HCT116 (cell line): ENCODE measurements at regions not wholly inside any gene's neighbourhood (a gene's known extent, or its start where the extent isn't known, plus 50 kb on each side); places are given as distances from the start of the nearest gene placed in this dataset.

ENCODE experiments used
- ATAC-seq: fragments of 200-7000 bp; cut with Tn5 transposase; 2 replicates; pipeline ENCODE4 v1.9.1; 2020; ENCODE audit warnings: mild to moderate bottlenecking, moderate library complexity
- BruUV-seq: library from RNA; stranded (reverse); fragments of 400-500 nt; replicated peaks from 2 replicates; lab custom pipeline; 2021; lab: Mats Ljungman, UMichigan
- CTCF ChIA-PET: fragments of 300-600 bp; sonication (Branson Sonifier 250); formaldehyde crosslinking; loops from one replicate; lab custom pipeline; 2021; ENCODE audit warnings: antibody characterized with exemption; lab: Charles Lee
- POLR2A ChIA-PET: fragments of 300-600, 350-600 bp; sonication (Branson Sonifier 250); formaldehyde crosslinking; loops from one replicate; lab custom pipeline; 2021; ENCODE audit warnings: antibody characterized with exemption; lab: Charles Lee
- RAD21 ChIA-PET, 2 experiments: fragments of 300-600 bp; sonication (Branson Sonifier 250); formaldehyde crosslinking; loops; one replicate each; lab custom pipeline; 2023; ENCODE audit warnings: low total read pairs in 2 of 2; ENCODE audit not compliant: uncharacterized antibody in 2 of 2, unreplicated experiment in 2 of 2, low non-redundant PET in 1 of 2; lab: Charles Lee
- DNase-seq: peaks from one replicate; pipeline ENCODE4 v3.0.0-alpha.2; 2010; ENCODE audit warnings: low read depth, low spot score
- H2AFZ ChIP-seq: fragments of 200-600 bp; shearing (Covaris generic), sonication (generic); 2 replicates; pipeline ENCODE4 v1.6.1; 2017; ENCODE audit warnings: low read depth, mixed run types, mixed read lengths, antibody characterized with exemption, low read length; ENCODE audit not compliant: poor library complexity, severe bottlenecking
- H3K27ac ChIP-seq: 2 replicates; pipeline ENCODE4 v1.5.1; 2012; ENCODE audit warnings: low read depth, low read length
- H3K27me3 ChIP-seq: fragments of 200-600 bp; sonication (generic); 2 replicates; pipeline ENCODE4 v1.6.1; 2016; ENCODE audit warnings: mixed run types, low read length, mixed read lengths; ENCODE audit not compliant: insufficient read depth
- H3K36me3 ChIP-seq, 2 experiments: fragments of 200-500 bp in 1 of 2; fragments of 200-600 bp in 1 of 2; sonication (Bioruptor generic) in 1 of 2; sonication (generic) in 1 of 2; 2 replicates each; pipeline versions ENCODE4 v1.5.1 to v1.6.1; 2014 to 2016; ENCODE audit warnings: low read length in 2 of 2, inconsistent platforms in 1 of 2, mixed read lengths in 1 of 2, mixed run types in 1 of 2; ENCODE audit not compliant: insufficient read depth in 2 of 2, control insufficient read depth in 1 of 2
- H3K4me1 ChIP-seq, 2 experiments: fragments of 200-600 bp in 1 of 2; sonication (generic) in 1 of 2; 2 replicates each; pipeline versions ENCODE4 v1.5.1 to v1.6.1; 2012 to 2017; ENCODE audit warnings: low read length in 2 of 2, inconsistent platforms in 1 of 2, mild to moderate bottlenecking in 1 of 2, mixed read lengths in 1 of 2, mixed run types in 1 of 2, moderate library complexity in 1 of 2; ENCODE audit not compliant: insufficient read depth in 2 of 2, control insufficient read depth in 1 of 2
- H3K4me2 ChIP-seq: fragments of 200-600 bp; sonication (generic); 2 replicates; pipeline ENCODE4 v1.6.1; 2017; ENCODE audit warnings: mixed run types, low read length, mixed read lengths
- H3K4me3 ChIP-seq, 2 experiments: fragments of 200-600 bp in 1 of 2; sonication (generic) in 1 of 2; replicated peaks in 1 of 2; 2 replicates each; pipeline ENCODE4 v1.5.1; 2011 to 2016; ENCODE audit warnings: low read length in 2 of 2, control low read depth in 1 of 2, low read depth in 1 of 2, mild to moderate bottlenecking in 1 of 2, mixed read lengths in 1 of 2, mixed run types in 1 of 2
- H3K79me2 ChIP-seq: fragments of 200-600 bp; sonication (generic); 2 replicates; pipeline ENCODE4 v1.6.1; 2017; ENCODE audit warnings: mild to moderate bottlenecking, mixed run types, low read length, moderate library complexity, mixed read lengths; ENCODE audit not compliant: insufficient read depth
- H3K9ac ChIP-seq: fragments of 200-600 bp; sonication (generic); 2 replicates; pipeline ENCODE4 v1.6.1; 2016; ENCODE audit warnings: low read length, mixed read lengths
- H3K9me2 ChIP-seq: fragments of 200-600 bp; sonication (generic), shearing (Covaris generic); 2 replicates; pipeline ENCODE4 v1.6.1; 2017; ENCODE audit warnings: mixed run types, mild to moderate bottlenecking, moderate library complexity; ENCODE audit not compliant: insufficient read depth
- H3K9me3 ChIP-seq, 2 experiments: fragments of 200-500 bp in 1 of 2; fragments of 200-600 bp in 1 of 2; sonication (Bioruptor generic) in 1 of 2; sonication (generic) in 1 of 2; 2 replicates each; pipeline ENCODE4 v1.6.1; 2014 to 2017; ENCODE audit warnings: low read length in 2 of 2, mixed read lengths in 2 of 2, inconsistent platforms in 1 of 2, low read depth in 1 of 2, mild to moderate bottlenecking in 1 of 2, mixed run types in 1 of 2, moderate library complexity in 1 of 2; ENCODE audit not compliant: control insufficient read depth in 1 of 2, insufficient read depth in 1 of 2
- H4K20me1 ChIP-seq: fragments of 200-600 bp; sonication (generic), shearing (Covaris generic); 2 replicates; pipeline ENCODE4 v1.6.1; 2017; ENCODE audit warnings: mixed run types, mild to moderate bottlenecking, moderate library complexity; ENCODE audit not compliant: insufficient read depth
- CBX3 ChIP-seq: IDR thresholded peaks from 2 replicates; pipeline ENCODE4 v1.6.1; 2012; ENCODE audit warnings: low read depth
- CEBPB ChIP-seq: IDR thresholded peaks from 2 replicates; pipeline ENCODE4 v1.6.1; 2012; ENCODE audit warnings: low read depth
- EGR1 ChIP-seq: IDR thresholded peaks from 2 replicates; pipeline ENCODE4 v1.6.1; 2012; ENCODE audit warnings: low read depth
- EZH2 ChIP-seq: fragments of 200-600 bp; sonication (generic); IDR thresholded peaks from 2 replicates; pipeline ENCODE4 v1.6.1; 2017; ENCODE audit warnings: antibody characterized with exemption, mixed run types
- EZH2phosphoT487 ChIP-seq: fragments of 200-600 bp; IDR thresholded peaks from 2 replicates; pipeline ENCODE4 v1.6.1; 2018; ENCODE audit warnings: antibody characterized with exemption, borderline replicate concordance
- POLR2AphosphoS5 ChIP-seq: IDR thresholded peaks from 2 replicates; pipeline ENCODE4 v1.6.1; 2011; ENCODE audit warnings: mild to moderate bottlenecking, low read depth, low read length, moderate library complexity
- SRF ChIP-seq: IDR thresholded peaks from 2 replicates; pipeline ENCODE4 v1.6.1; 2012; ENCODE audit warnings: low read depth
- YY1 ChIP-seq: IDR thresholded peaks from 2 replicates; pipeline ENCODE4 v1.6.1; 2011; ENCODE audit warnings: low read length, low read depth, moderate library complexity, mild to moderate bottlenecking; ENCODE audit not compliant: insufficient replicate concordance; ENCODE audit errors: extremely low read depth
- ZNF274 ChIP-seq: fragments of 200-500 bp; sonication (Bioruptor generic); IDR thresholded peaks from 2 replicates; pipeline ENCODE4 v1.6.1; 2014; ENCODE audit warnings: mild to moderate bottlenecking, low read depth, low read length, inconsistent platforms
- intact Hi-C: fragments of 100-400 bp; cut with micrococcal nuclease; formaldehyde crosslinking; loops from 2 replicates; pipeline ENCODE4 v1.10.0; 2022
- TF ChIP-seq, protein P1 (sequence below): IDR thresholded peaks from 2 replicates; pipeline ENCODE4 v1.6.1; 2011; ENCODE audit warnings: mild to moderate bottlenecking, low read length, moderate library complexity; ENCODE audit not compliant: insufficient replicate concordance; ENCODE audit errors: extremely low read depth

DNA sequence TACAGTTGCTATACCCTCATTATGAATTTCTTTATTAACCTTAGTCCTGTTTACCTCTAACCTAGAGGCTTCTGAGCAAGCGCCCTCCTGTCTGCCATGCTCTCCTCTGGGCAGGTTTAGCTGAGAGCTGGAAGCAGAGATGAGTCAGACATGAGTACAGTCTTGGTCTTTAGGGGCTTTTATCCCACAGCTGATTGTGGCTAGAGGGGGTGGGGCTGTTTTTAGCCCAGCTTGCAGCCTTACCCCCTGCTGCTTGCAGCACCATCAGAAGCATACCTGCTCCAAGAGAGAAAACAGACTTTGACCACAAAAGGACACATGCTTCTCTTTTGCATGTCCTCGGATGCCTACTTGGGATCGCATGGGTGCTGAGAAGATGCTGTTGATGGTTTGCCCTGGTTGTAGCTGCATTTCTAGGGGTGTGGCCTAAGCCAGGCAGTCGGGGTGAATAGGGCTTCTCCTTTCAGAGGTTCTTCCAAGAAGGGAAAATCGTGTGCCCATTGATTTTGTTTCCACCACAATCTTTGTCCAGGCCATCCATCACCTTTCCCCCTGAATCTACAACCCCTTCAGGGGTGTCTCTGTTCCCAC, 115.0 kb upstream of the LGALSL start:
- TF ChIP-seq POLR2AphosphoS5 (no peak), SRF (no peak)
- peaks cover 0 to 8% of the 10 kb centered on the region in 2 experiments; a peak in 2 of 4 replicates for H3K4me1 ChIP-seq
- POLR2A ChIA-PET: no interaction called here
- H3K27ac ChIP-seq: no peak overlapping the region
- DNase-seq (no peak), ATAC-seq (peak; percentile 63)
- no peak overlapping the region for H3K4me3 ChIP-seq
- no peak overlapping the region for H2AFZ ChIP-seq
- H3K9me2 ChIP-seq: no peaks in the 10 kb centered on the region
- intact Hi-C loops: loop anchor here (10.0 kb wide), 1 partner anchor 1236 kb away; no protein-coding TSS in a partner anchor
- no peaks in the 10 kb centered on the region for H4K20me1 ChIP-seq
- CTCF ChIA-PET: no interaction called here
- no TSS peak for BruUV-seq
- H3K79me2 ChIP-seq: no peaks in the 10 kb centered on the region
- no peaks in the 10 kb centered on the region for H3K27me3 ChIP-seq
- no peak overlapping the region for H3K9ac ChIP-seq
- RAD21 ChIA-PET: no interaction called here
- no peaks in the 10 kb centered on the region for H3K9me3 ChIP-seq
- H3K36me3 ChIP-seq: no peaks in the 10 kb centered on the region
- H3K4me2 ChIP-seq: no peak overlapping the region

- no TSS peak for BruUV-seq
- Histone ChIP-seq H3K4me1 (peaks cover 0 to 8% of the 10 kb centered on the region in 2 experiments; a peak in 2 of 4 replicates), H3K27me3 (no peaks in the 10 kb centered on the region), H2AFZ (no peak overlapping the region), H3K9me3 (no peaks in the 10 kb centered on the region), H4K20me1 (no peaks in the 10 kb centered on the region), H3K4me2 (no peak overlapping the region), H3K9me2 (no peaks in the 10 kb centered on the region), H3K4me3 (no peak overlapping the region), H3K79me2 (no peaks in the 10 kb centered on the region), H3K27ac (no peak overlapping the region)
- no peak for ATAC-seq
- POLR2A ChIA-PET: no interaction called here
- intact Hi-C loops: no loop called here
- DNase-seq: no peak
- TF ChIP-seq EZH2phosphoT487: no peak
- no peak for TF ChIP-seq YY1
- TF ChIP-seq EZH2: no peak
- TF ChIP-seq, protein P1, sequence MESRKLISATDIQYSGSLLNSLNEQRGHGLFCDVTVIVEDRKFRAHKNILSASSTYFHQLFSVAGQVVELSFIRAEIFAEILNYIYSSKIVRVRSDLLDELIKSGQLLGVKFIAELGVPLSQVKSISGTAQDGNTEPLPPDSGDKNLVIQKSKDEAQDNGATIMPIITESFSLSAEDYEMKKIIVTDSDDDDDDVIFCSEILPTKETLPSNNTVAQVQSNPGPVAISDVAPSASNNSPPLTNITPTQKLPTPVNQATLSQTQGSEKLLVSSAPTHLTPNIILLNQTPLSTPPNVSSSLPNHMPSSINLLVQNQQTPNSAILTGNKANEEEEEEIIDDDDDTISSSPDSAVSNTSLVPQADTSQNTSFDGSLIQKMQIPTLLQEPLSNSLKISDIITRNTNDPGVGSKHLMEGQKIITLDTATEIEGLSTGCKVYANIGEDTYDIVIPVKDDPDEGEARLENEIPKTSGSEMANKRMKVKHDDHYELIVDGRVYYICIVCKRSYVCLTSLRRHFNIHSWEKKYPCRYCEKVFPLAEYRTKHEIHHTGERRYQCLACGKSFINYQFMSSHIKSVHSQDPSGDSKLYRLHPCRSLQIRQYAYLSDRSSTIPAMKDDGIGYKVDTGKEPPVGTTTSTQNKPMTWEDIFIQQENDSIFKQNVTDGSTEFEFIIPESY: no peak
- no peak for TF ChIP-seq CBX3
- no peak for TF ChIP-seq EGR1
- no peak for TF ChIP-seq ZNF274
- no peak for TF ChIP-seq SRF
- no peak for TF ChIP-seq CEBPB
- TF ChIP-seq, all 23 proteins: peak for 0
- no peaks in the 10 kb centered on the region for H3K36me3 ChIP-seq
- H3K9ac ChIP-seq: no peak overlapping the region
- ChIA-PET CTCF (no interaction called here), RAD21 (no interaction called here)
These were observed 112.5 kb upstream of the LGALSL start for GRCh38 chr2:64341461-64341860.
